Smooth muscle cell (in vitro differentiated cells): ENCODE measurements at regions not wholly inside any gene's neighbourhood (a gene's known extent, or its start where the extent isn't known, plus 50 kb on each side); places are given as distances from the start of the nearest gene placed in this dataset.
"Not testable (repeated sequence)": the region's sequence is repeated elsewhere in the genome, so short reads cannot be mapped to it uniquely, and the experiment has no call there.

ENCODE experiments used
- DNase-seq: peaks from one replicate; lab custom pipeline; 2025; ENCODE audit not compliant: unreplicated experiment; lab: John Stamatoyannopoulos, UW
- H2AFZ ChIP-seq: fragments of 200-600 bp; sonication (generic); 2 replicates; pipeline ENCODE4 v1.6.0; 2016; ENCODE audit warnings: antibody characterized with exemption, low read depth, mild to moderate bottlenecking
- H3F3A ChIP-seq: fragments of 200-600 bp; sonication (generic); 2 replicates; pipeline ENCODE4 v1.6.0; 2017; ENCODE audit warnings: antibody characterized with exemption, low read depth
- H3K27ac ChIP-seq: fragments of 200-600 bp; sonication (generic); 2 replicates; pipeline ENCODE4 v1.5.1; 2016; ENCODE audit warnings: low read depth, mild to moderate bottlenecking
- H3K27me3 ChIP-seq: fragments of 200-600 bp; sonication (generic); 2 replicates; pipeline ENCODE4 v1.6.1; 2016; ENCODE audit warnings: low read depth, mild to moderate bottlenecking
- H3K36me3 ChIP-seq: fragments of 200-600 bp; sonication (generic); 2 replicates; pipeline ENCODE4 v1.5.1; 2016; ENCODE audit warnings: low read depth
- H3K4me1 ChIP-seq: fragments of 200-600 bp; sonication (generic); 2 replicates; pipeline ENCODE4 v1.5.1; 2016; ENCODE audit warnings: low read depth
- H3K4me2 ChIP-seq: fragments of 200-600 bp; sonication (generic); 2 replicates; pipeline ENCODE4 v1.6.0; 2016; ENCODE audit warnings: mild to moderate bottlenecking
- H3K4me3 ChIP-seq: fragments of 200-600 bp; sonication (generic); 2 replicates; pipeline ENCODE4 v1.5.1; 2016; ENCODE audit warnings: mild to moderate bottlenecking
- H3K79me2 ChIP-seq: fragments of 200-600 bp; sonication (generic); 2 replicates; pipeline ENCODE4 v1.6.0; 2016; ENCODE audit warnings: low read depth, mild to moderate bottlenecking
- H3K9ac ChIP-seq: fragments of 200-600 bp; sonication (generic); 2 replicates; pipeline ENCODE4 v1.6.0; 2016; ENCODE audit warnings: low read depth
- H3K9me3 ChIP-seq: fragments of 200-600 bp; sonication (generic); replicated peaks from 2 replicates; pipeline ENCODE4 v1.5.1; 2016; ENCODE audit warnings: low read depth
- H4K20me1 ChIP-seq: fragments of 200-600 bp; sonication (generic); 2 replicates; pipeline ENCODE4 v1.6.0; 2016; ENCODE audit warnings: low read depth
- WGBS: methylation state at CpG from one replicate; pipeline ENCODE4 v1.1.7; 2016; ENCODE audit warnings: low lambda C conversion rate; 5-methylcytosine and 5-hydroxymethylcytosine counted together
- TF ChIP-seq, protein P1 (sequence below): fragments of 200-600 bp; sonication (generic); IDR thresholded peaks from 2 replicates; pipeline ENCODE4 v1.5.1; 2017; ENCODE audit warnings: borderline replicate concordance, mild to moderate bottlenecking, antibody characterized with exemption; ENCODE audit not compliant: insufficient read depth, poor library complexity, severe bottlenecking

DNA sequence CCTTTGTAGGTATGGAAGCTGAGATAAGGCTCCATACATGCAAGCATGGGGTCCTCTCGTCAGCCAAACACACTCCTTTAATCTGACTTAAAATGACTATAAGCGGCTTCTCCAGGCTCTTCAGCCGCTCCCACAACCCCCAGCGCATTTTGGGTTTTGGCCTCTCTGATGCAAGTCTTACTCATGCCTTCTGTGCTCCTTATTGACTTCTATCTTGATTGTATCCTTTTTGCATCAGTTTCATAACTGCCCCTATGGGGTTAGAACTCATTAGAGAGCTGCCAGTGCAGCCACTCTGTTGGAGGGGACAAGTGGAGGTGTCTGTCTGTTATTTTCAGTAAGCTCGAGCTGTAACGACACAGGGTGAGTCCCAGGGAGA is 70.1 kb upstream of the TAB2 start:
- Histone ChIP-seq H4K20me1 (no peaks in the 10 kb centered on the region), H3K27ac (no peak overlapping the region), H3K79me2 (no peaks in the 10 kb centered on the region), H3K4me1 (no peaks in the 10 kb centered on the region), H2AFZ (no peak overlapping the region), H3F3A (no peaks in the 10 kb centered on the region), H3K9ac (no peak overlapping the region), H3K36me3 (no peaks in the 10 kb centered on the region), H3K9me3 (no peaks in the 10 kb centered on the region), H3K4me3 (no peak overlapping the region), H3K27me3 (no peaks in the 10 kb centered on the region), H3K4me2 (no peak overlapping the region)
- WGBS: 96% methylated on average over 6 of the region's 6 CpGs
- DNase-seq: no peak
- TF ChIP-seq, protein P1, sequence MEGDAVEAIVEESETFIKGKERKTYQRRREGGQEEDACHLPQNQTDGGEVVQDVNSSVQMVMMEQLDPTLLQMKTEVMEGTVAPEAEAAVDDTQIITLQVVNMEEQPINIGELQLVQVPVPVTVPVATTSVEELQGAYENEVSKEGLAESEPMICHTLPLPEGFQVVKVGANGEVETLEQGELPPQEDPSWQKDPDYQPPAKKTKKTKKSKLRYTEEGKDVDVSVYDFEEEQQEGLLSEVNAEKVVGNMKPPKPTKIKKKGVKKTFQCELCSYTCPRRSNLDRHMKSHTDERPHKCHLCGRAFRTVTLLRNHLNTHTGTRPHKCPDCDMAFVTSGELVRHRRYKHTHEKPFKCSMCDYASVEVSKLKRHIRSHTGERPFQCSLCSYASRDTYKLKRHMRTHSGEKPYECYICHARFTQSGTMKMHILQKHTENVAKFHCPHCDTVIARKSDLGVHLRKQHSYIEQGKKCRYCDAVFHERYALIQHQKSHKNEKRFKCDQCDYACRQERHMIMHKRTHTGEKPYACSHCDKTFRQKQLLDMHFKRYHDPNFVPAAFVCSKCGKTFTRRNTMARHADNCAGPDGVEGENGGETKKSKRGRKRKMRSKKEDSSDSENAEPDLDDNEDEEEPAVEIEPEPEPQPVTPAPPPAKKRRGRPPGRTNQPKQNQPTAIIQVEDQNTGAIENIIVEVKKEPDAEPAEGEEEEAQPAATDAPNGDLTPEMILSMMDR: no peak

DNA sequence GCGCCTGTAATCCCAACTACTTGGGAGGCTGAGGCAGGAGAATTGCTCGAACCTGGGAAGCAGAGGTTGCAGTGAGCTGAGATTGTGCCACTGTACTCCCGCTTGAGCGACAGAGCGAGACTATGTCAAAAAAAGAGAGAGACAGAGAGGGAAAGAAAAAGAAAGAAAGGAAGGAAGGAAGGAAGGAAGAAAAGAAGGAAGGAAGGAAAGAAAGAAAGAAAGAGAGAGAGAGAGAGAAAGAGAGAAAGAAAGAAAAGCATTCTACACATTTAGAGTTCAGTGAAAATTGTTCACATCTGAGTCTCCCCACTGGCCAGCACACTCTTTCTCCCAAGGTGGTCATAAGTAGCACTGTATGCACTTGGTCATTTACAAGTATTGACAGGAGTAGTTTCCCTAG is 69.2 kb upstream of the TAB2 start:
- H3K27me3 ChIP-seq, H3K4me3 ChIP-seq, H3F3A ChIP-seq, H3K36me3 ChIP-seq, DNase-seq, H3K4me2 ChIP-seq, H4K20me1 ChIP-seq, H3K9ac ChIP-seq, H3K27ac ChIP-seq, H2AFZ ChIP-seq, H3K4me1 ChIP-seq, H3K79me2 ChIP-seq, H3K9me3 ChIP-seq: not testable (repeated sequence)
- WGBS: 96% methylated on average over 5 of the region's 5 CpGs

DNA sequence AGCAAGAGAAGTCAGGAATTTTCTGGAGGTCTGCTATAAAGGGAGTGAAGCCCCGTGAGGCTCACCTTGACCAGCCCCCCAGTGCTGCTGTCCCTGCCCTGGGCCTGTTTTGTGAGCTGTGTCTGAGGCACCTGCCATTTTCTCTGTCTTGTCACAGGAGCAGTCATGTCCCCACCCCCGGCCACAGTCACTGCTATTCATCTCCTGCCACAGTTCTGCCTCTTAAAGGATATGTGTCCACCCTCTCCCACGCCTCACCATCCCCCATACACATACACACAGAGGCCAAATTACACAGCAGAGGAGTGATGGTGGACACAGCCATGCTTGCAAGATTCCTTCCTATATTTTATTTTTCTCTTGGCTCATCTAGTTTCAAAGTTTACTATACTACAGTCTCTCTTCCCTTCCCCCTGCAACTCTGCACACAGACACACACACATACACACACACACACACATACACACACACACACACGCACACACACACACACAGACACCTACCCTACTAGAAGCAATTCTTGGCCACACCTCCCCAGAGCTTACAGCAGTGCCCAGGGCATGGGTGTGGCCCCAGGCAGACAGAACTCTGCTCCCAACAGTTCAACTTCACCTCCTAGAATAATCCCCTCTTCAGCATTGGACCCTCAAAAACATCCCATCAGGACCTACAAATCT is 68.7 kb upstream of the TAB2 start:
- TF ChIP-seq, protein P1: no peak
- Histone ChIP-seq H3K4me2 (no peak overlapping the region), H3K9ac (no peak overlapping the region), H3F3A (no peaks in the 10 kb centered on the region), H3K4me3 (no peak overlapping the region), H3K79me2 (no peaks in the 10 kb centered on the region), H3K9me3 (no peaks in the 10 kb centered on the region), H3K4me1 (no peaks in the 10 kb centered on the region), H3K36me3 (no peaks in the 10 kb centered on the region), H2AFZ (no peak overlapping the region), H3K27ac (no peak overlapping the region), H3K27me3 (no peaks in the 10 kb centered on the region), H4K20me1 (no peaks in the 10 kb centered on the region)
- DNase-seq: no peak
- WGBS: 59% methylated on average over 4 of the region's 4 CpGs

- no peak for DNase-seq
- no peaks in the 10 kb centered on the region for H3F3A ChIP-seq
- no peak overlapping the region for H3K27ac ChIP-seq
- no peaks in the 10 kb centered on the region for H3K4me1 ChIP-seq
- TF ChIP-seq, protein P1: no peak
- H2AFZ ChIP-seq: peak overlapping the region; percentile 84
- H4K20me1 ChIP-seq: no peaks in the 10 kb centered on the region
- no peak overlapping the region for H3K9ac ChIP-seq
- H3K27me3 ChIP-seq: no peaks in the 10 kb centered on the region
- H3K4me3 ChIP-seq: no peak overlapping the region
- H3K79me2 ChIP-seq: no peaks in the 10 kb centered on the region
- H3K36me3 ChIP-seq: no peaks in the 10 kb centered on the region
- no peaks in the 10 kb centered on the region for H3K9me3 ChIP-seq
- H3K4me2 ChIP-seq: no peak overlapping the region
- WGBS: 91% methylated on average over 6 of the region's 6 CpGs
Observed at GRCh38 chr6:149249370-149250357, 67.8 kb upstream of the TAB2 start.
